GM19239 (cell line): ENCODE measurements at regions not wholly inside any gene's neighbourhood (a gene's known extent, or its start where the extent isn't known, plus 50 kb on each side); places are given as distances from the start of the nearest gene placed in this dataset.
A peak's percentile ranks its signal among the peaks of the same experiment; 100 is the strongest.

Experiments used
- DNase-seq: peaks from one replicate; pipeline ENCODE4 v3.0.0; 2011; ENCODE audit warnings: low spot score; ENCODE audit not compliant: insufficient read length
- FAIRE-seq: peaks from 2 replicates; lab custom pipeline; 2011; peaks lifted over from hg19 to GRCh38; lab: Jason Lieb, UNC

DNA sequence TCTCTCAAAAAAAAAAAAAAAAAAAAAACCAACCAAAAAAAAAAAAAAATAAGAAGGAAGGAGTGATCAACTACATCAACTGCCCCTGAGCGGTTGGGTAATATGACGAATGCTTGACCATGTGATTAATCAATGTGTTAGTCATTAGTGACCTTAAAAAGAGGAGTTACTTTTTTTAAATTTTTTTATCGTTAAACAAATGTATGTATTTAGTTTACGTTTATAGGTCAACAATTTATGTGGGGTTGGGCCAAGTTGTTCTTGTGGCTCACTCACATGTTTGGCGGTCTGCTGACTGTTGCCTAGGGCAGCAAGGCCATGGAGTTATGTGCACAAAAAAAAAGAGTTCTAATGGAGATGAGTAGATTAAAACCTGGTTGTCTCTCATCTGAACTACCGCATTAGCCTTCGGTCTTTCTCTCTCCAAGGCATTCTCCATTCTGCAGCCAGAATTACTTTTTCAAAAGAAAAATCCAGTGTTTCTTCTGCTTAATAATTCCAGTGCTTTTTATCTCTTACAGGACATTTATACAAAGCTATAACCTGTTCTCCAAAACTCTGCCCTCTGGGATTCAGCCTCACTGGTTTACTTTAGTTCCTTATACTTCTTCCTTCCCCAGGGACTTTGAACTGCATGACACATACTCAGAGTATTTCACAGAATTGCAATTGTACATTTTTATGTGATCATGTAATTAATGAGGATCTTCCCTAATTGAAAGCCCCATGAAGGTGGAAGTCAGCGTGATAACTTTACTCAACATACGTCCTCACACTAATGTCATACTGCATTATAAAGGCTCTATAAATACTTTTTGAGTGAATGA, 505.5 kb downstream of the ANKRD50 start:
- FAIRE-seq (no peak), DNase-seq (no peak)

DNA sequence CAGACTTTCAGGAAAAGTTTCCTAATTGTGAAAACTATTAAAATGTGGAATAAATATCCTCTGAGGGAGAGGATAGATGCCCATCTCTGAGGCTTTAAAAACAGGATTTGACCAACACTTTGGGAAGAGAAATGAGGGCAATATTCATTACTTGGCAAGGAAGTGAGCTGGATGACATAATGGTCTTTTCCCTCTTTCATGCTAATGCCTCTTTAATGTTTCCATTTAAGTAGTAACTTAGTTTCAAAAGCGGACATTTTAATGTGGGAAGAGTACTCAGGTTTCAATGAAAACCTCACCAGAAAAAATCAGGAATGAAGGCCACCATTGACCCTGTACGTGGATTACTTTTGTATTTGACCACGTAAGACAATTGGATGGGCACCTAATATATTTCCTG, 503.3 kb downstream of the ANKRD50 start:
- no peak for FAIRE-seq

DNA sequence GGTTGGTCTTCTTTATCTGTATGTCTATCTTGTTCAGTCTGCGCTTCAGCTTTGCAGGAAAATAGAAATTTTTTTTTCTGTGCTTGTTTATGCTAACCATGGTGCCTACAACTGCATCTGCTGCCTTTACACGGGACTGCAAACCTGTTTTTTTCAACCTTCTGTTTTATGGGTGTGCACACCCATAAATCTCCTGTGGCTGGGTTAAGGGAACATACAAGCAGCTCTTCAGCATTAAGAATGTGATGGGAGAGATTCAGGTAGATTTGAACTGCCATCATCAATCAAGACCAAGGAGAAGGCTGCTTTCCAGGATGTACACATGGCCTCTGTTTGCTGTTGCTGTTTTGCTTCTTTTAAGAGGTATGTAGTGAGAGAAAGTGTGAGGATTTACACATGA, 502.9 kb downstream of the ANKRD50 start:
- FAIRE-seq (no peak), DNase-seq (no peak)

More for the DNA sequence above, 503.3 kb downstream of the ANKRD50 start:
- DNase-seq, result no peak

DNA sequence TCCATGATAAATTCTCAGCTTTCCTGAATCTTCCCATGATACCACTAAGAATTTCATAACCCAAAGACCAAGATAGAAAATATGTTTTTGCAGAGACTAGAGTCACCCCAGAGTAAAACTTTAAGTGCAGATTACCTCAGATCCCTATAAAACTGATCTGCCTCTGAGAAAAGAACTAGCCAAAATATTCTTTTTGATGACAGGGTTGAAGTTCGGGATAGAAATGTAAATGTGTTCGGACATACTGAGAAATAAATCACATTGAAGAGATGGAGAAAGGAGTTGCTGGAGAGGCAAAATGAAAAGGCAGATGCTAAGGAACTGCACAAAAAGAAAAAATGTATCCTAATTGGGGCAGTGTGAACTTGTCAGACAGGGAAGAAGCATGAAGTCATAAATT, 501.8 kb downstream of the ANKRD50 start:
- FAIRE-seq (no peak), DNase-seq (no peak)

DNA sequence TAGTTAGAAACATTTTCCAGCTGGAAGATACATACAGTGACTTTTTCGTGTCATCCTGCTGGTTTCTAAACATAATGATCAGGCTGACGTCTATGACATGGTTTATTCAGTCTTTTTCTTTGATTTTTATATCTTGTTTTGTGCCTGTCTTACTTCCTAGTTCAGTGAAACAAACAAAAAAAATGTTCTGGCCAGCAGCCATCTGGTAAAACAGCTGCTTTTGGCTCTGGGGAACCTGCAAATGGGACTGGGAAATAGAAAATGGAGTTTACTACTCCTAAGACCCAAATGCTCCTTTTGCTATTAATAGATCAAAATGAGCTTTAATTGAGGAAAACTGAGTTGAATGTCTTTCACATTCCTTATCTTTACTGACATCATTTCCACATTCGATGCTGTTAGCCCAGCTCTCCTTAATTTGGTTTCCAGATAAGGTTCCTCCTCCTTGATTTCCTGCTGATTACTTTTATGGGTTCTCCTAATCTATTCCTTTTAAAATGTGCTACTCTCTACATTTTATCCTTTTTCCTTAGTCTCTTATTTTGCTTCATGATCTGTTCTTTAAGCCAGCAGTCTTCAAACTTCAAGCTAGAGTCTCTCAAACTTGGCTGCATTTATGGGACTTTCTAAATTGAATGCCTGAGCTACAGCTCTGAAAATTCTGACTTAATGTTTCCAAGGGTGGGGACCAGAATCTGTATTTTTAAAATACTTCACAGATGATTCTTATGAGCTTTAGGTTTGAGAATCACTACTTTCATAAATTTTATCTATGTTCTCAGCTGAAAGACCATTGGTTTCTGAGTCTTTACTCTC, 499.5 kb downstream of the ANKRD50 start:
- no peak for DNase-seq
- no peak for FAIRE-seq

DNA sequence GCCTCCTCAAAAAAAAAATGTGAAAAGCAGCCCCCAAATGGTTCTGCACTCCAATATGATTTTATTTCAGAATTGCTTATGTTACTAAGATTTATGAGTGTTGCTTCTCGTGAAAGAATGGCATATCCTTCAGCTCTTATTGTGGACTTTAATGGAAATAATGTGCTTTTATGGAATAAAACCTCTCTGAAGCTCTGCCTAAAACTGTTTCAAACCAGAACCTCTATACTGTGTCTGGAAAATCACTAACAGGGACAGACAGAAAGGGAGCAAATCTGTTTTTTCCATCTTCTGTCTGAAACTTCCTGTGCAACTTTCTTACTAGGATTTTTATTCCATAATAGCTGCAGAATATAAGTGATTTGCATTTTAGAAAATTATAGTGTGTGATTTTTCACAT, 493.1 kb downstream of the ANKRD50 start:
- FAIRE-seq (no peak), DNase-seq (no peak)

DNA sequence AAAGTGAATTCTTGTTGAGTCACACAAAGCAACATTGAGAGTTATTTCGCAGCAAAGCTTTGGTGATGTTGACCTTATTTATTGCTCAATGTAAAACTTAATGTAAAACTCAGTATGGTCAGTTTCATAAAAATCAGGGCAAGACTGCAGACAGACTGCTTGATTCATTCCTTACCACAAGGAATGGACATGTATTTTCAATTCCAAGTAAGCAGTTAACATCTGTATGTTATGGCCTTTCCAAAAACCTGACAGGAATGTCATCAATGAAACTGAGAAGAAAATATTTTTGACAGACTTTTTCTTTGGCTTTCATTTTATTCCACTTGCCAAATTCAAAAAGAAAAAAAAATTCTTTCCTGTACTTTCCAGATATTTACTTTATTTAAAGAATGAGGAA, 488.3 kb downstream of the ANKRD50 start:
- DNase-seq (no peak), FAIRE-seq (no peak)

DNA sequence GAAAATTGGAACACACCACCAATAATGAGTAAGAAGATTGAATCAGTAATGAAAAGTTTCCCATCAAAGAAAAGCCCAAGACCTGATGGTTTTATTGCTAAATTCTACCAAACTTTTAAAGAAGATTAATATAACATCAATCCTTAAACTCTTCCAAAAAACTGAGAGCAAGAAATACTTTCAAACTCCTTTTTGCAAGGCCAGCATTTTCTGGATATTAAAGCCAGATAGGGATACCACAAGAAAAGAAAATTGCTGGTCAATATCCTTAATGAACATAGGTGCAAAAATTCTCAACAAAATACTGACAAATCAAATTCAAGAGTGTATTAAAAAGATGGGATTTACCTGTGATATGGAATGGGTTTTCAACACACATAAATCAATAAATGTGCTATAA, 484.6 kb downstream of the ANKRD50 start:
- FAIRE-seq, result no peak
- DNase-seq, result no peak

DNA sequence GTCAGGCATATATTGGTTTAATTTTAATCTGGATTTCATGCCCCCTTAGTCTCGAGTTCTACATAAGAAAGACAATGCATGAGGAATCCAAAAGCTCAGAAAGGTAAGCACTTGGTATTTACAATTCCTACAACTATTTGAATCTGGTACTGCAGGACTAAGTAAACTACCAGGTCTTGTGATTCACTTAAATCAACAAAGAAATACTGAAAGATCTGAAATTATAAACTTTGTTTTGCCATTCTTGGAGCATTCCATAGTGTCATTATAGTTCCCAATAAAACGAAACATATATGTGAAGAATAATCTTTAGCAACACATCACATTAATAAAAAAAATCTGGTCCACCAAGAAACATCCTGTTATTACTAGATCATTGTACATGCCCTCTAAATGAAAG, 482.3 kb downstream of the ANKRD50 start:
- FAIRE-seq (no peak), DNase-seq (no peak)

DNA sequence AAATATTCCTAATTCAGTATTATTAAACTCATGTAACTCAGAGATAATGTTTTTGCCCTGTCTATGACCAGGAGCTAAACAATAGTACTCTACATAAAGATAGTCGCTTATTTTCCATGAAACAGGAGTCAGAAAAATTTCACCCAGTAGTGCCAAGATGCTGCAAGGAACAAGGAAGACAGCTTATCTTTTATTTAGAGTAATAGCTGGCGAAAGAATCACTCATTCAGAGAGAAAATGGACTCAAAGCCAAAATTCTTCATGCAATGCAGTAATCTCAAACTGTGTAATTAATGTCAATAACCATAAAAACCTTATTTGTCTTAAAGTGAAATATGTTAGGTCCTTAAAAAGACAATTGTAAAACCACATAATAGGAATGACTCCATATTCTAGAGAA, 477.8 kb downstream of the ANKRD50 start:
- no peak for DNase-seq
- no peak for FAIRE-seq

DNA sequence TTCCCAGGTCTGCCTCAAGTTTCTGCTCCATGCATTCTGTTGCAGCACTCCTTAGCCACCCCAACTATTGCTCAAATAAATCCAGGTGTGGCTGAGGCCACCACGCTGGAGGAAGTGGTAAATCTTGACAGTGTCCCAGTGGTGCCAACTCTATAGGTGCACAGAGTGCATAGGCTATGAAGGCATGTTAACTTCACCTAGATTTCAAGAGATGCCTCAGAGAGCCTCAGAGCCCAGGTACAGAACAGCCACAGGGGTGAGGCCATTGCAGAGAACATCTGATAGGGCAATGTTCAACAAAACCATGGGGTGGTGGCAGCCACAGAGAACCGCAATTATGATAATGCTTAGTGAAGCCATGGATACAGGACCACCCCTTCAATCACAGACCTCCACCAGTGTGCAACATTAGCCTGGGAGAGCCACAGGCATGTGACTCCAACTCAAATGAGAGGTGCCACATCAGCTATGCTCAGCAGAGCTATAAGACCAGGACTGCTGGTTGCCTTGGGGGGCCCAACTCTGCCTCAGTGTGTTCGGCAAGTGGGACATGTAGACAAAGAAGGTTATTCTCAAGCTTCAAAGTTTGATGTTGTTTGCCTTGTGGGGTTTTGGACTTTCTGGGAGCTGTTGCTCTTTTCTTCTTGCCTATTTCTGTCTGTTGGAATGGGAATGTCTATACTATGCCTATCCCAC, 468.7 kb downstream of the ANKRD50 start:
- FAIRE-seq, result no peak
- no peak for DNase-seq

DNA sequence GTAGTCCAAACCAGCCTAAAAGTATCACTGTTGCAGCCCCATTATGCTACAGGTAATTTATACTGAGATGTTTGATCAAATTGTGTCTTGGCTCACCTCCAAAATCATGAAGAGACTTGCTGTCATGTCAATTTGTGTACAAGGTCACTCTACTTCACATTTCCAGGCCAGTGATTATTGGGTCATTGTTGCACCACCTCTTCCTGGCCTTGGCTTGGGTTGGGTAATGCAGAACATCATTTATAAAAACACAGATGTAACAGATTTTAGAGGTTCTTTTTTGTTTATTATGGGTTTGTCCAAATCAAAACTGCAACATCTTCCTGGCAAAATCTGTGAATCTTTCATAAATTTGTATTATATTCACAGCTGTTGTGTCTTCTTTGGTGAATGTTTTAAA, 459.5 kb downstream of the ANKRD50 start:
- FAIRE-seq (no peak), DNase-seq (no peak)

DNA sequence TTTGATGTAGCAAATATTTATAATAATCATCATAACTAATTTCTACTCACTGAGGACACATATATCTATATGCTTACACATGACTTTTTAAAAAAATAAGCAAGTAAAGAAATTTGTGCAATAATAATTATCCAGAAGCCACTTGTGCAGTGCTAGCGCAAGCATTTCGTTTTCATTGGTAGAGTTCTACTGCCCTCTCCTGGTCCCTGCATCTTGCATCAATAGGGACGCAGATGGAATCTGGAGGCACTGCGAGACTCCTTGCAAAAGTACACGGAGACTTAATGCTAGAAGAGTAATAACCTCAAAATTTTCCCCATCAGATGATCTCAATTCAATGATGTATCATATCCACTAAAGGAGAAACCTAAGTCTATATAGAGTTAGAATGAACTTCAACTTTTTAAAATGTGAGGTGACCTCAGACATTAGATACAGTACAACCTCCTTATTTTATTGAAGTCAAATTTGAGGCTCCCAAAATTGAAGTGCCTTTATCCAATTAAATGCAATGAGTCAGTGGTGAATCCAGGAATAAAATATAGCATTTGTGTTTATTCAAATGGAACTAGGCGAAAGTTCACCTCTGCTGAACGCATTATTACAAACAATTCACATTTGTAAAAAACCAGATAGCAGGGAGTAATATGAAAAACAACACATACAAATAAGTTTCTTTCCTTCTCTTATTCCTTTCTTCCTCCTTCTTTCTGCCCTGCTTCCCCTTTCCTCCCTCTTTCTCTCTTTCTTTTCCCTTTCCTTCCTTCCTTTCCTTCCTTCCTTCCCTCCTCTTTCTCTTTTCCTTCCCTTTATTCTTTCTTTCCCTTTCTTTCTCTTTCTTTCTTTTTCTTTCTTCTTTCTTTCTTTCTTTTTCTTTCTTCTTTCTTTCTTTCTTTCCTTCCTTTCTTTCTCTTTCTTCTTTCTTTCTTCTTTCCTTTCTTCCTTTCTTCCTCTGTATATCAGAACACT, 450.0 kb downstream of the ANKRD50 start:
- FAIRE-seq, result peak; percentile 83
- peak; percentile 1 for DNase-seq

DNA sequence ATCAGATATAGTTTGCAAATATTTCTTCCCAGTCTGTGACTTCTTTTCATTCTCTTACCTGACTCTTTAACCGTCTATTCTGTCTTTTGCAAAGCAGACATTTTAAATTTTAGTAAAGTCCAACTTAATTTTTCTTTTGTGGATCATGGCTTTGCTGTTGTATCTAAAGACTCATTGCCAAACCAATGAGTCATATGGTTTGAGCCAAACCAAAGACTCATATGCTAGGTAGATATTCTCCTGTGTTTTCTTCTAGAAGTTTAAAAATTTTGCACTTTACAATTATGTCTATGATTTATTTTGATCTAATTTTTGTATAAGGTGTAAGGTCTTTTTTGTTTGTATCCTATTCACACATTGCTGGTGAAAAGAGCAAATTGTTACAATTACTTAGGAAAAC, 446.8 kb downstream of the ANKRD50 start:
- FAIRE-seq (no peak), DNase-seq (no peak)

DNA sequence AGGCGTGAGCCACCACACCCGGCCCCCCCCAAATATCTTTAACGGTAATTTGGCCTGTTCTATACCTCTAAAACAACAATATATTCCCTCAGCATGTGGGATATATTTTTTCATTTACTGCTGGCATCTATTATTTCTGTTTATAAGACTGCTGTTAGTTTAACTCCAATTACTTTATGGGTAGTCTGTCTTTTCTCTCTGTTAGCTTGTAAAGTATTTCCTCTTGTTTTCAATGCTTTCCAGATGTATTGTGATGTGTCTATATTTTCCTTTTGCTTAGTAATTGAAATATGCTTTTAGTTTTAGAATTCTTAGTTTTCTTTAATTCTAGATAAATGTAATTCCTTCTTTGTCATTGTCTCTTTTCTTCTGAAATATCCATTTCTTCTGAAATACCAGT, 445.8 kb downstream of the ANKRD50 start:
- FAIRE-seq (no peak), DNase-seq (no peak)

DNA sequence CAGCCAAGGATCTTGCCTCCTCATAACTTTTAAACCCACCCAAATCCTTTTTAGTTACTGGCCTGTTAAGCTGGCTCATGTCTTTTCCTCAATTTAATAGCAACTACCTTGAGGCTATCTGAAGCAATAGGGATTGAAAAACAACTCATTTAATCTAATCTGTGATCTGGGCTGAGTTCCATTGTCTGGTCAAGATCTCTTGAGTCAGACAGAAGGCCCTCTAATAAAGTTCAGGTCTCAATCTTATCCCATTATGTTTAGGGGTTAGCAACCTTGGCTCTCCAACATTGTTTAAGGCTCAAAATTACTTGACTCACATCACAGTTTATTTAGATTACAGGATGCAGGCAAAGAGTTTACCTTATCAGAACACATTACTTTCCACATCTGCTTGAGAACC, 436.1 kb downstream of the ANKRD50 start:
- DNase-seq (no peak), FAIRE-seq (no peak)

DNA sequence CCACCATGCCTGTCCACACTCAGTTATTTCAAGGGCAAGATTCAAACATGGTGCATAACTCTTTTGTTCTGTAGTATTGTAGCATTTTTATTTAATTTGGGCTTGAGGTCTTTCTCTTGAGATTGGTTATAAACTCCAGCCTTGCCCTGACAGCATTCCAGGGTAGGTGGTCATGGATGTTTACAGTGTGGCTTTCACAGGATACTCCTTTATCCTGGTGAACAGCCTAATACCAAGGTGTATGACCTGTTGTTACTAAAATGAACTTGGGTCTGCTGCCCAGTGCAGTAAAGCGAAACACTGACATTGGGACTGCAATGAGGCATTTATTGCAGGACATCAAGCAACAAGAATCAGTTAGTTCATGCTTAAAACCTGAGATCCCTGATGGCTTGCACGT, 434.8 kb downstream of the ANKRD50 start:
- DNase-seq (no peak), FAIRE-seq (no peak)

DNA sequence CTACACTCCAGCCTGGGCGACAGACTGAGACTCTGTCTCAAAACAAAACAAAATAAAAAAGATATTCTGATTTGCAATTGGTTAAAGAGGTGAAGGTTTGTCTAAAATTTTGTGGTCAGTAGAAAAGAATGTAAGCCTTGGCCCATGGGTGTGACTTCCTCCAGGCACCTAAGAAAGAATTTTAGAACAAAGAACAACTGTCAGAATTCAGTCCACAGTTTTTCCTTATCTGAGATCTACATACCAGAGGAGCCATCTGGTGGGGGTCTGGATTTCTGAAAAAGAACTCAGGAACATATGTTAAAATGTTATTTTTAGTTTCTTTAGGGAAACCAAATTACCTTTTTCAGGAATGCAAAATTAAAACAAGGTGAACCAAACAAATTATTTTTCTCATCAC, 434.1 kb downstream of the ANKRD50 start:
- FAIRE-seq (no peak), DNase-seq (no peak)

DNA sequence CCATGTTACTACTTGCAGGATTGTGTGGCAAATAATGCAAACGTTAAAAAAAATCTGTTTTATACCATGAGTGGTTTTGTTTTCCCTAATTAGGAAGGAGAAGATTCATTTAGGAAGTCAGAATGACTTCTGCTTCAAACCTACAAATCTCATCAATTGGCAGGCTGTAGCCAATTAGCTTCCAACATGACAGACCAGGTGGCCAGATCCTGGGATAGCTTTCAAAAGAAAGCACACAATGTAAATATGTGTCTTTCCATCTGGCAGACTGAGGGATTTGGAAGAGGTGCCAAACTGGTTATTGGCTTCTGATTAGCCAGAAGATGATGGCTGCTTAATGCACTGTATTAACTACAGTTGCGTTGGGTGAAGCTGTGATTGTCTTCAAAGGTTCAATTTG, 432.8 kb downstream of the ANKRD50 start:
- DNase-seq, result no peak
- FAIRE-seq, result no peak
